ENCODE measurements at regions not wholly inside any gene's neighbourhood (a gene's known extent, or its start where the extent isn't known, plus 50 kb on each side); places are given as distances from the start of the nearest gene placed in this dataset.

DNA sequence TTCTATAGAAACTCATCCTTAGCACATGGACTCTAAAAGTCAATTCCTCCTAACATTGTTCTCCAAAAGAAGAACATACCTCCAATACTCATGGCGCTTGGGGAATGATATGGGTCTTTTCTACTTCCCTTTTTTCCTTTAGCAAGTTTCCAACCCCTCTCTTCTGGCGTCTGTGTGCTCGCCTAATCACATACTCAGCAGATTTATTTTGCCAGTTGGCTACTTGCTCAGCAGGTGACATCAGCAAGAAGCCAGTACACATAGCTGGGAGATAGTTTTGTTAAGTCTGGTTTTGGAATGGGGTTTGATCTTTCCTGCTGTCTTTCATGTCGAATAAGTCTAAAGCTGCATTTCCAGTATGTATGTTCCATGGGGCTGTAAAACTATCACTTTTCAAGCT lies 193.8 kb downstream of the POM121L12 start:
- TF ChIP-seq, protein P1, sequence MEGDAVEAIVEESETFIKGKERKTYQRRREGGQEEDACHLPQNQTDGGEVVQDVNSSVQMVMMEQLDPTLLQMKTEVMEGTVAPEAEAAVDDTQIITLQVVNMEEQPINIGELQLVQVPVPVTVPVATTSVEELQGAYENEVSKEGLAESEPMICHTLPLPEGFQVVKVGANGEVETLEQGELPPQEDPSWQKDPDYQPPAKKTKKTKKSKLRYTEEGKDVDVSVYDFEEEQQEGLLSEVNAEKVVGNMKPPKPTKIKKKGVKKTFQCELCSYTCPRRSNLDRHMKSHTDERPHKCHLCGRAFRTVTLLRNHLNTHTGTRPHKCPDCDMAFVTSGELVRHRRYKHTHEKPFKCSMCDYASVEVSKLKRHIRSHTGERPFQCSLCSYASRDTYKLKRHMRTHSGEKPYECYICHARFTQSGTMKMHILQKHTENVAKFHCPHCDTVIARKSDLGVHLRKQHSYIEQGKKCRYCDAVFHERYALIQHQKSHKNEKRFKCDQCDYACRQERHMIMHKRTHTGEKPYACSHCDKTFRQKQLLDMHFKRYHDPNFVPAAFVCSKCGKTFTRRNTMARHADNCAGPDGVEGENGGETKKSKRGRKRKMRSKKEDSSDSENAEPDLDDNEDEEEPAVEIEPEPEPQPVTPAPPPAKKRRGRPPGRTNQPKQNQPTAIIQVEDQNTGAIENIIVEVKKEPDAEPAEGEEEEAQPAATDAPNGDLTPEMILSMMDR (IDR thresholded peaks at IDR 0.05): no peak
- no peak for TF ChIP-seq EP300 (IDR thresholded peaks at IDR 0.05)
